ENCODE measurements at regions not wholly inside any gene's neighbourhood (a gene's known extent, or its start where the extent isn't known, plus 50 kb on each side); places are given as distances from the start of the nearest gene placed in this dataset.

GRCh38 chr1:68551459-68551858, 54.6 kb upstream of the DEPDC1 start:
- DNase-seq: no peak

- no peak for DNase-seq
These were observed 61.6 kb upstream of the DEPDC1 start for GRCh38 chr1:68558321-68559026.

GRCh38 chr1:68565923-68566322, 69.0 kb upstream of the DEPDC1 start:
- no peak for DNase-seq

- peak in 1 of 58 donors; percentile 24 for DNase-seq
These were observed 74.0 kb upstream of the DEPDC1 start for GRCh38 chr1:68570871-68571270.

GRCh38 chr1:68571454-68572235, 74.8 kb upstream of the DEPDC1 start:
- DNase-seq: peak in 2 of 58 donors; percentile 4 to 23

- peak in 1 of 58 donors; percentile 1 for DNase-seq
These were observed 88.5 kb upstream of the DEPDC1 start for GRCh38 chr1:68585351-68585750.

GRCh38 chr1:68586766-68587165, 89.9 kb upstream of the DEPDC1 start:
- no peak for DNase-seq

GRCh38 chr1:68588304-68588703, 91.4 kb upstream of the DEPDC1 start:
- no peak for DNase-seq

- DNase-seq: no peak
These were observed 93.6 kb upstream of the DEPDC1 start for GRCh38 chr1:68590473-68590872.

GRCh38 chr1:68594851-68595250, 98.0 kb upstream of the DEPDC1 start:
- DNase-seq: no peak

- peak in 1 of 58 donors; percentile 3 for DNase-seq
These were observed 103.3 kb upstream of the DEPDC1 start for GRCh38 chr1:68600049-68600661.

GRCh38 chr1:68608289-68608688, 111.4 kb upstream of the DEPDC1 start:
- DNase-seq: no peak

- DNase-seq: no peak
These were observed 118.4 kb upstream of the DEPDC1 start for GRCh38 chr1:68615312-68615711.

- DNase-seq: peak in 1 of 58 donors; percentile 3
These were observed 121.1 kb upstream of the DEPDC1 start for GRCh38 chr1:68617942-68618341.

- DNase-seq: no peak
These were observed 123.7 kb upstream of the DEPDC1 start for GRCh38 chr1:68620571-68620970.

- DNase-seq: no peak
These were observed 126.8 kb upstream of the DEPDC1 start for GRCh38 chr1:68623700-68624099.

- DNase-seq: no peak
These were observed 127.4 kb upstream of the DEPDC1 start for GRCh38 chr1:68624233-68624632.

GRCh38 chr1:68625624-68626023, 128.7 kb upstream of the DEPDC1 start:
- no peak for DNase-seq

- DNase-seq: no peak
These were observed 136.4 kb upstream of the DEPDC1 start for GRCh38 chr1:68633141-68633919.

GRCh38 chr1:68644504-68644903, 147.6 kb upstream of the DEPDC1 start:
- DNase-seq: no peak

GRCh38 chr1:68651115-68651514, 154.2 kb upstream of the DEPDC1 start:
- no peak for DNase-seq

- no peak for DNase-seq
These were observed 157.0 kb upstream of the DEPDC1 start for GRCh38 chr1:68653882-68654281.
